ENCODE measurements at regions not wholly inside any gene's neighbourhood (a gene's known extent, or its start where the extent isn't known, plus 50 kb on each side); places are given as distances from the start of the nearest gene placed in this dataset.

DNA sequence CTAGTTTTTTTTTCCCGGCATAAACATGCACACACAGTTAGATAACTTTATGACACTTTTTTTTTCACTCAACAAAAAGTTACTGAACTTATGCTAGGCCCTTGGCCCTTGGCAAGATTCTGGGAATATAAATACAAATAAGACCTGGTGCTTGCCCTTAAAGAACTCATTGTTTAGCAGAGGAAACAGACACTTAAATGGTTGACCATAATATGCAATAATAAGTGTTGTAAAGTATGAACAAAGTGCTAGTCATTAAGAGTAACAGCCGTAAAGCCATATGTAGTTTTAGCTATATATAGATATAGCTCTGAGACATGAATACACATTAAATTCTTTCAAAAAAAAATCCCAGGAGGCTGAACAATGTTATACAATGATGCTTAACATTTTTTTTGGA is 198.3 kb downstream of the CYYR1 start:
- TF ChIP-seq, protein P1, sequence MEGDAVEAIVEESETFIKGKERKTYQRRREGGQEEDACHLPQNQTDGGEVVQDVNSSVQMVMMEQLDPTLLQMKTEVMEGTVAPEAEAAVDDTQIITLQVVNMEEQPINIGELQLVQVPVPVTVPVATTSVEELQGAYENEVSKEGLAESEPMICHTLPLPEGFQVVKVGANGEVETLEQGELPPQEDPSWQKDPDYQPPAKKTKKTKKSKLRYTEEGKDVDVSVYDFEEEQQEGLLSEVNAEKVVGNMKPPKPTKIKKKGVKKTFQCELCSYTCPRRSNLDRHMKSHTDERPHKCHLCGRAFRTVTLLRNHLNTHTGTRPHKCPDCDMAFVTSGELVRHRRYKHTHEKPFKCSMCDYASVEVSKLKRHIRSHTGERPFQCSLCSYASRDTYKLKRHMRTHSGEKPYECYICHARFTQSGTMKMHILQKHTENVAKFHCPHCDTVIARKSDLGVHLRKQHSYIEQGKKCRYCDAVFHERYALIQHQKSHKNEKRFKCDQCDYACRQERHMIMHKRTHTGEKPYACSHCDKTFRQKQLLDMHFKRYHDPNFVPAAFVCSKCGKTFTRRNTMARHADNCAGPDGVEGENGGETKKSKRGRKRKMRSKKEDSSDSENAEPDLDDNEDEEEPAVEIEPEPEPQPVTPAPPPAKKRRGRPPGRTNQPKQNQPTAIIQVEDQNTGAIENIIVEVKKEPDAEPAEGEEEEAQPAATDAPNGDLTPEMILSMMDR (conservative IDR thresholded peaks at IDR 0.05; ENCODE audit: low read depth, low read length) = no peak
- no peak for TF ChIP-seq EZH2phosphoT487 (IDR thresholded peaks at IDR 0.05; ENCODE audit: borderline replicate concordance, low read length)
- TF ChIP-seq EZH2 (IDR thresholded peaks at IDR 0.05; ENCODE audit: low read length, unreplicated experiment) = no peak
